Keratinocyte (primary cell): ENCODE measurements at regions not wholly inside any gene's neighbourhood (a gene's known extent, or its start where the extent isn't known, plus 50 kb on each side); places are given as distances from the start of the nearest gene placed in this dataset.
"Not testable (repeated sequence)": the region's sequence is repeated elsewhere in the genome, so short reads cannot be mapped to it uniquely, and the experiment has no call there.

Experiments used
- DNase-seq: peaks from one replicate; pipeline ENCODE4 v3.0.0-alpha.2; 2011; ENCODE audit warnings: low read depth, missing footprints, low spot score
- FAIRE-seq: peaks from 2 replicates; lab custom pipeline; 2011; peaks lifted over from hg19 to GRCh38; lab: Jason Lieb, UNC
- H2AFZ ChIP-seq: 2 replicates; pipeline ENCODE4 v1.6.0; 2012; ENCODE audit warnings: low read length, control low read depth, inconsistent platforms; ENCODE audit not compliant: control insufficient read depth
- H3K27ac ChIP-seq: 2 replicates; pipeline ENCODE4 v1.5.1; 2011; ENCODE audit warnings: low read length; ENCODE audit not compliant: control insufficient read depth, insufficient read depth
- H3K27me3 ChIP-seq: 3 replicates; pipeline ENCODE4 v1.6.0; 2011; ENCODE audit warnings: low read length; ENCODE audit not compliant: control insufficient read depth, insufficient read depth; ENCODE audit errors: extremely low read depth
- H3K36me3 ChIP-seq, 2 experiments: 2 replicates in 1 of 2; 3 replicates in 1 of 2; pipeline ENCODE4 v1.5.1; 2011; ENCODE audit warnings: low read length in 2 of 2, mild to moderate bottlenecking in 1 of 2; ENCODE audit not compliant: control insufficient read depth in 2 of 2, insufficient read depth in 2 of 2; ENCODE audit errors: extremely low read depth in 1 of 2
- H3K4me1 ChIP-seq: 3 replicates; pipeline ENCODE4 v1.5.1; 2011; ENCODE audit warnings: low read length; ENCODE audit not compliant: control insufficient read depth, insufficient read depth; ENCODE audit errors: extremely low read depth
- H3K4me2 ChIP-seq: 3 replicates; pipeline ENCODE4 v1.6.0; 2011; ENCODE audit warnings: low read depth, low read length; ENCODE audit not compliant: control insufficient read depth, insufficient read depth; ENCODE audit errors: extremely low read depth
- H3K4me3 ChIP-seq, 3 experiments: fragments of 200-600 bp in 1 of 3; sonication (generic) in 1 of 3; 2 replicates in 2 of 3; 3 replicates in 1 of 3; pipeline ENCODE4 v1.5.1; 2011 to 2016; ENCODE audit warnings: low read length in 3 of 3, mild to moderate bottlenecking in 3 of 3, control low read depth in 2 of 3, inconsistent platforms in 1 of 3, low read depth in 1 of 3, mixed read lengths in 1 of 3, mixed run types in 1 of 3, moderate library complexity in 1 of 3; ENCODE audit not compliant: control insufficient read depth in 2 of 3, insufficient read depth in 2 of 3; ENCODE audit errors: extremely low read depth in 1 of 3
- H3K79me2 ChIP-seq: 2 replicates; pipeline ENCODE4 v1.6.0; 2012; ENCODE audit warnings: low read length; ENCODE audit not compliant: control insufficient read depth, insufficient read depth
- H3K9ac ChIP-seq: 3 replicates; pipeline ENCODE4 v1.6.0; 2011; ENCODE audit warnings: low read length; ENCODE audit not compliant: control insufficient read depth, insufficient read depth; ENCODE audit errors: extremely low read depth
- H3K9me1 ChIP-seq: 3 replicates; pipeline ENCODE4 v1.6.0; 2011; ENCODE audit warnings: low read length; ENCODE audit not compliant: control insufficient read depth, insufficient read depth; ENCODE audit errors: extremely low read depth
- H3K9me3 ChIP-seq: 2 replicates; pipeline ENCODE4 v1.5.1; 2012; ENCODE audit warnings: low read depth, low read length; ENCODE audit not compliant: control insufficient read depth
- H4K20me1 ChIP-seq: 3 replicates; pipeline ENCODE4 v1.6.0; 2011; ENCODE audit warnings: low read length; ENCODE audit not compliant: control insufficient read depth, insufficient read depth; ENCODE audit errors: extremely low read depth
- CTCF ChIP-seq, 3 experiments: IDR thresholded peaks in 1 of 3; conservative IDR thresholded peaks in 1 of 3; optimal IDR thresholded peaks in 1 of 3; 2 replicates in 2 of 3; 3 replicates in 1 of 3; pipeline versions ENCODE3 to v1.5.1; 2011; ENCODE audit warnings: low read length in 3 of 3, mild to moderate bottlenecking in 3 of 3, moderate library complexity in 2 of 3, control low read depth in 1 of 3, inconsistent platforms in 1 of 3; ENCODE audit not compliant: insufficient read depth in 2 of 3; ENCODE audit errors: extremely low read depth in 1 of 3
- EZH2 ChIP-seq: IDR thresholded peaks from one replicate; pipeline ENCODE4 v1.6.1; 2012; ENCODE audit warnings: inconsistent platforms, mild to moderate bottlenecking, low read length, moderate library complexity
- dilution Hi-C: fragments of 300-500 bp; cut with MboI; formaldehyde crosslinking; loops from one replicate; pipeline ENCODE4 v1.7.0; 2020; ENCODE audit warnings: low sequenced_read_pairs; ENCODE audit not compliant: extremely low pct_ligation_motif_present

DNA sequence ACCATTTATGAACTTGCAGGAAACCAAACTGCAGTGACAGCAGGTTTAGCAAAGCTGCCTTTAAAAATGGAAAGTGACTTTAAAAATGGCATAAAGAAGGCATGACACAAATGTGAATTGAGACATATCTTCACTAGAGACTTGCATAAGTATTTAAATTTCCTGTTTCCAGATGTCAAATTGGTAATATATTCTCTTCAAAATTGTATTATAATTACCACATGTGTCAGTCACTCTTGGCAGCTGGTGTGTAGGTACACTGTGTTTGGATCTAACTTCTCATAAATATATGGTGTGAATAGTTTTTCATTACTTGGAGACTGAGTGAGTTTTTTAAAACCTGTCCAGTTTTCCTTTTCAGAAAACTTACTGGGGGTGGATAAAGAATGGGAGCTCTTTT, 636.2 kb upstream of the SGO1 start:
- no peak for DNase-seq
- Histone ChIP-seq H3K9me3 (no peaks in the 10 kb centered on the region), H3K36me3 (no peaks in the 10 kb centered on the region), H3K79me2 (no peaks in the 10 kb centered on the region), H2AFZ (no peak overlapping the region), H3K4me1 (no peaks in the 10 kb centered on the region), H3K4me3 (no peak overlapping the region), H3K27me3 (no peaks in the 10 kb centered on the region), H3K9me1 (no peaks in the 10 kb centered on the region), H3K27ac (no peak overlapping the region), H3K9ac (no peak overlapping the region), H4K20me1 (no peaks in the 10 kb centered on the region), H3K4me2 (no peak overlapping the region)
- no peak for FAIRE-seq
- TF ChIP-seq CTCF (optimal IDR thresholded peaks at IDR 0.05 in 1 of 3, IDR thresholded peaks at IDR 0.05 in 1 of 3, conservative IDR thresholded peaks at IDR 0.05 in 1 of 3; ENCODE audit: extremely low read depth in 1 of 3, insufficient read depth in 2 of 3, low read length in 3 of 3) (no peak), EZH2 (no peak)
- dilution Hi-C loops = no loop called here

DNA sequence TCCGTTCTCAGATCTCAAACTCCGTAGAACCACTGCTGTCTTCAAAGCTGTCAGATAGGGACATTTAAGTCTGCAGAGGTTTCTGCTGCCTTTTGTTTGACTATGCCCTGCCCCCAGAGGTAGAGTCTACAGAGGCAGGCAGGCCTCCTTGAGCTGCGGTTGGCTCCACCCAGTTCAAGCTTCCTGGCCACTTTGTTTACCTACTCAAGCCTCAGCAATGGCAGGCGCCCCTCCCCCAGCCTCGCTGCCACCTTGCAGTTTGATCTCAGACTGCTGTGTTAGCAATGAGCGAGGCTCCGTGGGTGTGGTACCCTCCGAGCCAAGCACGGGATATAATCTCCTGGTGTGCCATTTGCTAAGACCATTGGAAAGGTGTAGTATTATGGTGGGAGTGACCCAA, 634.9 kb upstream of the SGO1 start:
- H3K4me1 ChIP-seq, H4K20me1 ChIP-seq, H3K9me1 ChIP-seq, H3K36me3 ChIP-seq, H3K27me3 ChIP-seq, H2AFZ ChIP-seq, H3K4me2 ChIP-seq, H3K79me2 ChIP-seq, H3K9me3 ChIP-seq, H3K27ac ChIP-seq, DNase-seq, FAIRE-seq, dilution Hi-C loops, H3K9ac ChIP-seq, H3K4me3 ChIP-seq: not testable (repeated sequence)

DNA sequence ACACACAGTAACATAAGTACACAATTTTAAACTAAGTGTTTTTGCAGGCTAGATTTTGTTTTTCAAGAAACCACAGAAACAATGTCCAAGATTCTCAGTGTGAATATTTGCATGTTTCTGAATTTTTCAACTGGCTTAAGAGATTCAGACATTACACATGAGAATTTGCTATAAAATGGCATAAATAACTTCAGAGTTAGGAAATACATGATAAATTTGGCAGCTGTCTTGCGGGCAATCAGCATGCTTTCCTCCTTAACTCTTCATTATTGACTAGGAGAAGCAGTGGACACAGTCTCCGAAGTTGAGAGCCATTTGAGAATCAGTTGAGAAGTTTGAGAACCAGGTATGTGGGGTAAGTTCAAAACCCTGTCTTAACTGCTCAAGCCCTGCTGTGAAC, 625.6 kb upstream of the SGO1 start:
- dilution Hi-C loops = no loop called here
- Histone ChIP-seq H2AFZ (no peak overlapping the region), H3K9me3 (no peaks in the 10 kb centered on the region), H3K4me1 (no peaks in the 10 kb centered on the region), H3K27ac (no peak overlapping the region), H3K9me1 (no peaks in the 10 kb centered on the region), H3K27me3 (no peaks in the 10 kb centered on the region), H3K4me2 (no peak overlapping the region), H3K4me3 (no peak overlapping the region), H4K20me1 (no peaks in the 10 kb centered on the region), H3K9ac (no peak overlapping the region), H3K79me2 (no peaks in the 10 kb centered on the region), H3K36me3 (no peaks in the 10 kb centered on the region)
- no peak for TF ChIP-seq EZH2
- TF ChIP-seq CTCF (optimal IDR thresholded peaks at IDR 0.05 in 1 of 3, IDR thresholded peaks at IDR 0.05 in 1 of 3, conservative IDR thresholded peaks at IDR 0.05 in 1 of 3; ENCODE audit: extremely low read depth in 1 of 3, insufficient read depth in 2 of 3, low read length in 3 of 3) = no peak
- no peak for FAIRE-seq
- DNase-seq = no peak
